ENCODE measurements at regions not wholly inside any gene's neighbourhood (a gene's known extent, or its start where the extent isn't known, plus 50 kb on each side); places are given as distances from the start of the nearest gene placed in this dataset.

- no peak for DNase-seq (ENCODE audit: low spot score)
Measured at GRCh38 chr5:153006681-153007080, 483.8 kb upstream of the GRIA1 start.

GRCh38 chr5:153014194-153014593 lies 476.3 kb upstream of the GRIA1 start:
- DNase-seq (ENCODE audit: low spot score) = no peak

- no peak for DNase-seq (ENCODE audit: low spot score)
Measured at GRCh38 chr5:153018121-153018520, 472.3 kb upstream of the GRIA1 start.

DNA sequence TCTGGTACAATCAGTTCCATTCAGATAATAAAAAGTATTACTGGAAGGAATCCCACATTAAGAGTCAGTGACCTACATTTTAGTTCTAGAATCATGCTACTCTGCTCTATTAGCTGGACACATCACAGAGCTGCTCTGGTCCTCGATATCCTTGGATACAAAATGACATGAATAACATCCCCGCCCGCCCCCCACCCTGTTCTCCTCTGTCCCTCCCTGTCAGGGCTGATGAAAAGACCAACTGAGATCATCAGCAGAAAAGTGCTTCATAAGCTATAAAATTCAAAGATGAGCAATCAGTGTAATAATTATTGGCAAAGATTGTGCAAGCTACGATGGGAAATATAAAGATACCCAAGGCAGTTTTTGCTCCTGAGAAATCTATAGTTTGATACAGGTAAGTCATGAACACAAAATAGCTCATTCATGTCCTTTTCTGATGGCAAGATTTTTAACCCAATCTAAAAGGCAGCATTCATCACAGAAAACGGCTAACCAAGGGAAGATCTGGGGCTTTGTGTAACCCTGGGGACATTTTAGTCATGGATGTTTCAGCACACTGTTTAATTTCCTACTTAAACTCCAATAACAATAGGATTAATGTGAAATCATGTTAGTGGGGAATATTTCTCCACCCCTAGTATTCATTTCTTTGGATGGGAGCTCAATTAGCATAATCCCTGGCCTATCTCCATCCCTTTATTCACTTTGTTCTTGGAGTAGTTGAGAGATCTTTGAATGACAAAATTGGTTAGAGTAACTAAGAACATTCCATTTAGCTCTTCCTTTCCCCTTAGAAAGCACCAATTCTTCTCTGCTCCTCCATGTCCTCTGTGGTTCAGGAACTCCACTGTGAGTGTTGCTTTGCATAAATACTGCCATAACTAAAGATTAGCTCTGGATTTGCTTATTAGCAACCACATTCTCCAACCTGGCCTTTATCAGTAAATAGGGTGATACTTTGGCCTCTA lies 459.4 kb upstream of the GRIA1 start:
- DNase-seq (ENCODE audit: low spot score) = no peak

DNA sequence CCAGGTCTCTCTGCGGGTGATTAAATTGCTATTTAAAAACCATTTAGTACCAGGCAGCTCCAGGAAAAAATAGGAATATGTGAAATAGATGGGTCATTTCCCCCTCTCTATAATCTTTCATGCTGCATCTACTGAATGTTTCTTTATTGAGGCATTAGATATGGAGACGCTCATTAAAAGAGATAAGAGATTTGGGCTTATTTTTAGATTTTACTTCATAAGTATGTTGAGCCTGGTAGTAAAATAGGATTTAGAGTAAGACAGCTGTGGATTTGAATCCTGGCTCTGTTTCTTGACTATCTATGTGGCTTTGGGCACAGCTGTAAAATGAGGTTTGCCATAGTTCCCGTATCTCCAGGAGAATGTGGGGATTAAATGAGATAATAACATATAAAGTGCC lies 451.0 kb upstream of the GRIA1 start:
- DNase-seq (ENCODE audit: low spot score) = no peak

- DNase-seq (ENCODE audit: low spot score) = no peak
Measured at GRCh38 chr5:153043886-153044285, 446.6 kb upstream of the GRIA1 start.

DNA sequence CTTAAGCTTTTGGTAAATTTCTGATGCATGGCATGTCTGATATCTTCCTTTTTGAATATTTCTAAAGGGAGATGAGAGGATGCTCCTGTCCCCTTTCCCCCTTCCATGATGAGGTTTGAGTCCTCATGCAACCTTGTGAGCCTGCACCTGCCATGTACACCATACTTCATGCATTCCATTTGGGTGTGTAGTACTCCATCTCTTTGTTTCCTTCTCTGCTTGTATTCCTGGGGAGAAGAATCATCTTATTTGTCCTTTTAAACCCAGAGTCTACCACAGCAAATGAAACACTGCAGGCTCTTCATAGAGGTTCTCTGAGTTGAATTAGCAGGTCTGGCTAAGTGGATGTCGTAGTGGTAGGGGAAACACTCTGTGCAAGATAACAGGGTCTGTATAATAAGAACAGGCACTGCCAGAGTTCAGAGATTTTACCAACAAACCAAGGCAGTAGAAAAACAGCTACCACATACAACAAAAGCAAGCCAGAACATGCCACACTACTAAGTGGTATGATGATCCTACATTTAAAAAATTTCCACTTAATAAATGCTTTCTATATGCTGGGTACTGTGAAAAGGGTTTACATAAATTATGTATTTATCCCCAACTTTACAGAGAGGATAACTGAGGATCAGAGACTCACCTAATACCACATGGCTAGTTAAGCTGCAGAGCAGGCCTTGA lies 439.8 kb upstream of the GRIA1 start:
- DNase-seq (ENCODE audit: low spot score) = no peak

GRCh38 chr5:153066281-153066680 lies 424.2 kb upstream of the GRIA1 start:
- DNase-seq (ENCODE audit: low spot score) = no peak

DNA sequence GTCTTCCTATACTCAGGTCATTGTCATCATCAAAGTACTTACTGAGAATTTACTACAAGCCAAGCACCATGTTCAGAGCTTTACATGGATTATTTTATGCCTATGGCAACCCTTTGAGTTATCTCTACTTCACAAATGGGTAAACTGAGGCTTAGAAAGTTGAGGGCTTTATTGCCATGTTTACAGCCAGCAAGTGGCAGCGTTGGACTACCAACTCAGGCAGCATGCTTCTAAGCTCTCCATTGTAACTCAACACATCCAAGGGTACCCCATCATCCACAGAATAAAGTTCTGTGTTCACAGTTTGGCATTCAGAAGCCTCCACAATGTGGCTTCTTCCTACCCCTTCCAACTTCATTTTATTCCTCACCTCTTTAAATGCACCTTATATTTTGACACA lies 422.6 kb upstream of the GRIA1 start:
- no peak for DNase-seq (ENCODE audit: low spot score)

DNA sequence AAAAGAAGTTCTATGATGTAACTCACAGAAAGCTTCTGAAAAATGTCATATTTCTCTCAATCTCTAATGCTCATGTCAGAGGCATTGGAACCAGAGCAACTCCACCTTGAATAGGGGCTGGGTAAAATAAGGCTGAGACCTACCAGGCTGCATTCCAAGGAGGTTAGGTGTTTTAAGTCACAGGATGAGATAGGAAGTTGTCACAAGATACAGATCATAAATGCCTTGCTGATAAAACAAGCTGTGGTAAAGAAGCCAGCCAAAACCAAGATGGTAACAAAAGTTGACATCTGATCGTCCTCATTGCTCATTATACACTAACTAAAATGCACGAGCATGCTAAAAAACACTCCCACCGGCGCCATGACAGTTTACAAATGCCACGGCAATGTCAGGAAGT lies 411.1 kb upstream of the GRIA1 start:
- no peak for DNase-seq (ENCODE audit: low spot score)

DNA sequence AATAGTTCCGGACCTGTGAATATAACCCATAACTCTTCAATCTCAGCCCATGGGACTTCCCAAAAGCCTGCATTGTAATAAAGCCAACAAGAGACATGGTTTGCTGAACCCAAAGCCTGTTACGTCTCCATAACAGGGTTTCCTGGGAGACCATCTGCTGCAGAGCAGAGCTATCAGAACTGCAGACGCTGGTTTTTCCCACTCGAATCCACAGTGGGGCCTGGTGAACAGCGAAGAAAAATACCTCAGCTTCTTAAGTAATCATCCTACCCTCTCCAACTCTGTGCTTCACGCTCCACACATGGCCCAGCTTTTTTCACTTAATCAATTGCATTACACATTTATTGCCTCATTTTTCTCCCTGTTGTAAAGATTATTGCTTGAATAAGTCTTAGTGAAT lies 409.5 kb upstream of the GRIA1 start:
- no peak for DNase-seq (ENCODE audit: low spot score)

- DNase-seq (ENCODE audit: low spot score) = no peak
Measured at GRCh38 chr5:153081385-153081784, 409.1 kb upstream of the GRIA1 start.

GRCh38 chr5:153084511-153084910 lies 406.0 kb upstream of the GRIA1 start:
- DNase-seq (ENCODE audit: low spot score) = no peak

DNA sequence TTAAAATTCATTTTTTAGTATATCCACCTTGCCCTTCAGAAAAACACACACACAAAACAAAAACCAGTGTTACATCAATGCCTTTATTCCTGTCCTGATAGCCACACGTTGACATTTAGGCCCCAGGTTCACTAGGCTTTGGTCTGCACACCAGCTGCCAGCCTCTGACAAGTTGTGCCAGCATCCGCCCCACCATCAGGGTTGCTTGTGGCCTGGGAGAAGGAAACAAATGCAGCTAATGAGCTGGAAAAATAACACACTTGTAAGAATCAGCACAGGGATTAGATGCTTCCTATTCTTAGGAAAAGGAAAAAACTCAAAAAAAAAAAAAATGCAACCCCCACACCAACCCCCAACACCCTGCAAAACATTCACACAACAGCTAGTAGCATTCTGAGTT lies 404.0 kb upstream of the GRIA1 start:
- no peak for DNase-seq (ENCODE audit: low spot score)

GRCh38 chr5:153088538-153088937 lies 401.9 kb upstream of the GRIA1 start:
- DNase-seq (ENCODE audit: low spot score) = no peak

- DNase-seq (ENCODE audit: low spot score) = no peak
Measured at GRCh38 chr5:153094333-153094732, 396.1 kb upstream of the GRIA1 start.

DNA sequence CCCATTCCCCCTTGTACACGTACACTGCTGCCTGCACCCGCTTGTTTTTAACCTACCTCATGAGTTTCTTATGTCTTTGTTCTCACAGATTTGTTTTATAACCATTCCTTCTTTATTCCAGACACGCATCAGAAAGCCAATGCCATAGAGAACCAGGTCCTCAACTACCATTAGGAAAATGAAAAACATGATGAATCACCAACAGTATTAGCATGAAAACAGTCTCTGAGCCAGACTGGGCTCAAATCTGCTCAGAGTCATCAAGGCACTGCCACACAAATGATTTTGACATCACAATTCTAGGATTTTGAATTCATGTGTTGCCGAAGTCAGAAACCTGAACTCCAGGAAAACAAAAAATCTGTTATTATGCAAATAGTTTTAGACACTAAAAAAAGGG lies 394.1 kb upstream of the GRIA1 start:
- no peak for DNase-seq (ENCODE audit: low spot score)

DNA sequence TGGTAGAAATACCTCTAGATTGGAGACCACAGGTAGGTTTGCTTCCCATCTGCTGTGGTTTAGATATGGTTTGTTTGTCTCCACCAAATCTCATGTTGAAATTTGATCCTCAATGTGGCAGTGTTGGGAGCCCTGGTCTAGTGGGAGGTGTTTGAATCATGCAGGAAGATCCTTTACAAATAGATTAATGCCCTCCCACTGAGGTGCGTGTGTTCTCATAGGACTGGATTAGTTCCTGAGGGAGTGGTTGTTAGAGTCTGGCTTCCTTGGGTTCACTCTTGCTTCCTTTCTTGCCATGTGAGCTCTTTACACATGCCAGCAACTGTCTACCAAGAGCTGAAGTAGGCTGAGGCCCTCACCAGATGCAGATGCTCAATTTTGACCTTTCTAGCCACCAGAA lies 391.1 kb upstream of the GRIA1 start:
- DNase-seq (ENCODE audit: low spot score) = no peak

DNA sequence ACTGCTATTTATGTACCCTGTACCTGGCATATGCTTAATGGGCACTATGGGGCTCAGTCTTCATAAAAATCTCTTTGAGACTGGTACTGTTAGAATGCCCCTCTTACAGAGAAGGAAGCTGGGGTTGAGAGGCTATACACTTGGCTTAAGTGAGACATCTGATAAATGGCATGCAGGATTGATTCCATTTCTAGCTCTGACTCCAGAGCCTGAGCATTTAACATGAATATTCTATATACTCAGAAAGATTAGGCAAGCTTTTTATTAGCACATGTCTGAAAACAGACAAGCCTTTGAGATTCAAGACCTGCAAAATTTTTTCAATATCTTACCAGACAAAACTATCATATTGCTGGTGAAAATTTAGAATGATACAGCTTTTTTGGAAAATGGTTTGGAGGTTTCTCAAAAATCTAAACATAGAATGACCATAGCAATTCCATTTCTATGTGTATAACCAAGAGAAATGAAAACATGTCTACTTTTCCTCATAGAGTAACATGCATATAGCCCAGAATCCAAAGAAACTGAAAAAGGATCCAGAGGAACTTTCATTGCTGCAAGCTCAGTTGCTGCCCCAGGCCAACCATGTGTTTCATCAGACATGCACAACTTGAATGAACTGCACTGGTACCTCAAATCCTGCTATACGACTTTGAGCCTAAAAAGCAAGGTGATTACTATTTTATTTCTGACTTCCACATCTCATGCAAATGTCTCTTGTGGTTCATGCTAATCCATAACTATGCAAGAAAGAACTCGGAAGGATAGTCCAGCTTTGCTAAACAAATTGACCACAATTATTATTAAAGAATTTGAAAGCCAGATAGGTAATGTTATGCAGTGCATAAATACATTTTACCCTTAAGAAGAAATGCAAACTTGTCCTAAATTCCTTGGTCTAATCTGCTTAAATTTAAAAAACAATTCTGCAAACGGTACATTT lies 389.0 kb upstream of the GRIA1 start:
- DNase-seq (ENCODE audit: low spot score) = no peak

GRCh38 chr5:153116916-153117315 lies 373.6 kb upstream of the GRIA1 start:
- no peak for DNase-seq (ENCODE audit: low spot score)

DNA sequence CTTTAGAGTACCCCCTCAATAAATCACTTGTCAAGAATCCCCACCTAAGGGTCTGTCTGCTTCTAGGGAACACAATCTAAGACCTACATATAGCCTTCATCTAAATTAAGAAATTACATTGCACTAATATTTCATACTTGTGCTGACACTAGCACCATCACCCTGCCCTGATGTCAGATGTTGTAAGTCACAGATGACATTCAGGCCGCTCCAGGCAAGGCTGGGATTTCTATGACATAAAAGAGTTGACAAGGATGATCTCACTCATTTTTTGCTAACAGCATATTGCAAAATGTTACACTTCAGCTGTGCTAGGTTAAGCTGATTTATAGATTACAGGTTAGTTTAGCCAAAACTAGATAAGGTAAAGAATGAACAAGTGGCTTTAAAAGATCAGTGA lies 372.5 kb upstream of the GRIA1 start:
- DNase-seq (ENCODE audit: low spot score) = no peak

DNA sequence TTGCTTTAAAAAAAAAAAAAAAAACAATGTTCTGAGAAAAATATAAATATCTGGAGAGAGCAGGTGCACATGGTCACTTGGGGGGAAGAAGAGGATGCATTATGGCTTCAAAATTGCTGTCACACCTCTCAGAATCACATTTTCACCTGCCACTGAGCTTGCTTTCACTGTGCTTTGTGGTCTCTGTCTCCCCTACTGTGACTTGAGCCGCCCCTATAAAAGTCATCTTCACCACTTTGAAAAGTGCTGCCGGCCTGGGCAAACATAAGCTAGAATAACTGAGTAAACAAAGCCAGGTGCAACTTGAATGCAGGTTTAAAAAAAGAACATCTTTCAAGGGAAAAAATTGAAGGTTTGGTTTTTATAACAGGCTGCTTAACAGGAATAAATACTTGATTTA lies 368.1 kb upstream of the GRIA1 start:
- DNase-seq (ENCODE audit: low spot score) = no peak
